ENCODE measurements at regions not wholly inside any gene's neighbourhood (a gene's known extent, or its start where the extent isn't known, plus 50 kb on each side); places are given as distances from the start of the nearest gene placed in this dataset.

DNA sequence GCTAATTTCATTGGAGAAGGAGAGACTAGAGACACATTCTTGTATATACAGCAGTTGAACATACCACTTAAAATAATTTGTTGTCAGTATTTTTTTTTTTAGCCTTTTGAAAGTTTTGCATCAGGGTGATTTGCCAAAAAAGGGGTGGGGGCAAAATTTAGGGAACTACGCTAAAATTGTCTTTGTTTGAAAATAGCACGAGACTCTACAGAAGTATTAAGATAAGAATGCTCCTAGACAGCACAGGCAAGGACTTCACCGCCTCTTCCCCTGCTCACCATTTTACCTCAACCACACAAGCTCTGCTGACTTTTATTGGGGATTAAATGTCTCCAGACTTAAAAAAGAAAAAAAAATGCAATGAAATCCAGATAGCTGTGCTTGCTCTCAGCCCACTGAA is 236.1 kb upstream of the USP25 start:
- TF ChIP-seq POLR2A (IDR thresholded peaks at IDR 0.05; ENCODE audit: low read depth, low read length) (no peak), RAD21 (IDR thresholded peaks at IDR 0.05; ENCODE audit: low read length) (no peak), FOS (IDR thresholded peaks at IDR 0.05; ENCODE audit: low read depth, low read length) (no peak), CEBPB (IDR thresholded peaks at IDR 0.05; ENCODE audit: low read depth, low read length) (no peak), BHLHE40 (IDR thresholded peaks at IDR 0.05; ENCODE audit: low read depth, low read length) (no peak), MAFK (IDR thresholded peaks at IDR 0.05; ENCODE audit: low read depth, low read length) (no peak)
- TF ChIP-seq, protein P1, sequence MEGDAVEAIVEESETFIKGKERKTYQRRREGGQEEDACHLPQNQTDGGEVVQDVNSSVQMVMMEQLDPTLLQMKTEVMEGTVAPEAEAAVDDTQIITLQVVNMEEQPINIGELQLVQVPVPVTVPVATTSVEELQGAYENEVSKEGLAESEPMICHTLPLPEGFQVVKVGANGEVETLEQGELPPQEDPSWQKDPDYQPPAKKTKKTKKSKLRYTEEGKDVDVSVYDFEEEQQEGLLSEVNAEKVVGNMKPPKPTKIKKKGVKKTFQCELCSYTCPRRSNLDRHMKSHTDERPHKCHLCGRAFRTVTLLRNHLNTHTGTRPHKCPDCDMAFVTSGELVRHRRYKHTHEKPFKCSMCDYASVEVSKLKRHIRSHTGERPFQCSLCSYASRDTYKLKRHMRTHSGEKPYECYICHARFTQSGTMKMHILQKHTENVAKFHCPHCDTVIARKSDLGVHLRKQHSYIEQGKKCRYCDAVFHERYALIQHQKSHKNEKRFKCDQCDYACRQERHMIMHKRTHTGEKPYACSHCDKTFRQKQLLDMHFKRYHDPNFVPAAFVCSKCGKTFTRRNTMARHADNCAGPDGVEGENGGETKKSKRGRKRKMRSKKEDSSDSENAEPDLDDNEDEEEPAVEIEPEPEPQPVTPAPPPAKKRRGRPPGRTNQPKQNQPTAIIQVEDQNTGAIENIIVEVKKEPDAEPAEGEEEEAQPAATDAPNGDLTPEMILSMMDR (conservative IDR thresholded peaks at IDR 0.05; ENCODE audit: low read depth, low read length), result no peak
- TF ChIP-seq, protein P2, sequence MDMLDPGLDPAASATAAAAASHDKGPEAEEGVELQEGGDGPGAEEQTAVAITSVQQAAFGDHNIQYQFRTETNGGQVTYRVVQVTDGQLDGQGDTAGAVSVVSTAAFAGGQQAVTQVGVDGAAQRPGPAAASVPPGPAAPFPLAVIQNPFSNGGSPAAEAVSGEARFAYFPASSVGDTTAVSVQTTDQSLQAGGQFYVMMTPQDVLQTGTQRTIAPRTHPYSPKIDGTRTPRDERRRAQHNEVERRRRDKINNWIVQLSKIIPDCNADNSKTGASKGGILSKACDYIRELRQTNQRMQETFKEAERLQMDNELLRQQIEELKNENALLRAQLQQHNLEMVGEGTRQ (IDR thresholded peaks at IDR 0.05; ENCODE audit: low read depth, low read length), result no peak

Data from IMR-90 (cell line).